A549 (cell line): ENCODE measurements at regions not wholly inside any gene's neighbourhood (a gene's known extent, or its start where the extent isn't known, plus 50 kb on each side); places are given as distances from the start of the nearest gene placed in this dataset.

Experiments used
- ATAC-seq, 2 experiments: fragments of 200-7000 bp in 1 of 2; fragments of >200 bp in 1 of 2; cut with Nextera tagmentation in 1 of 2; cut with Tn5 transposase in 1 of 2; 3 replicates each; pipeline versions ENCODE4 v1.8.0 to v1.9.1; 2018 to 2020; ENCODE audit warnings: mild to moderate bottlenecking in 1 of 2, moderate library complexity in 1 of 2
- CTCF ChIA-PET: fragments of 300-600 bp; sonication (Branson Sonifier 250); formaldehyde crosslinking; extraction: SDS; loops from one replicate; lab custom pipeline; 2021; ENCODE audit warnings: antibody characterized with exemption, inconsistent platforms; lab: Yijun Ruan, JAX
- POLR2A ChIA-PET: fragments of 350-600 bp; formaldehyde crosslinking; extraction: SDS; loops from one replicate; lab custom pipeline; 2021; ENCODE audit warnings: antibody characterized with exemption, inconsistent platforms; lab: Yijun Ruan, JAX
- DNase-seq, 2 experiments: peaks; one replicate each; pipeline versions ENCODE4 v3.0.0 to v3.0.0-alpha.2; 2011 to 2016; ENCODE audit warnings: low read depth in 1 of 2, low spot score in 1 of 2
- FAIRE-seq: peaks from 2 replicates; lab custom pipeline; 2011; peaks lifted over from hg19 to GRCh38; lab: Jason Lieb, UNC
- H3K27ac ChIP-seq, 2 experiments: fragments of >200 bp; sonication (Bioruptor Twin); formaldehyde crosslinking; 3 replicates each; pipeline ENCODE4 v1.5.1; 2016 to 2017
- H3K4me1 ChIP-seq: fragments of >200 bp; sonication (Bioruptor Twin); formaldehyde crosslinking; 3 replicates; pipeline ENCODE4 v1.6.1; 2016
- H3K4me2 ChIP-seq: fragments of >200 bp; sonication (Bioruptor Twin); formaldehyde crosslinking; 3 replicates; pipeline ENCODE4 v1.6.1; 2016
- H3K4me3 ChIP-seq: fragments of >200 bp; sonication (Bioruptor Twin); formaldehyde crosslinking; 3 replicates; pipeline ENCODE4 v1.5.1; 2016
- H3K9me3 ChIP-seq: fragments of >200 bp; sonication (Bioruptor Twin); formaldehyde crosslinking; 3 replicates; pipeline ENCODE4 v1.6.1; 2016
- ATOH8 ChIP-seq: fragments of 250-450 bp; sonication (Bioruptor Pico); IDR thresholded peaks from 2 replicates; pipeline ENCODE4 v1.5.0; 2020; ENCODE audit warnings: low read depth, mild to moderate bottlenecking, moderate library complexity
- CBX8 ChIP-seq: fragments of 200-600 bp; sonication (generic); IDR thresholded peaks from 2 replicates; pipeline ENCODE4 v1.6.1; 2016
- CEBPB ChIP-seq, 2 experiments: fragments of >200 bp in 1 of 2; sonication (Bioruptor Twin) in 1 of 2; formaldehyde crosslinking in 1 of 2; IDR thresholded peaks; 2 replicates each; pipeline ENCODE4 v1.6.1; 2012 to 2016
- CHD4 ChIP-seq: fragments of 200-600 bp; sonication (generic); IDR thresholded peaks from 2 replicates; pipeline ENCODE4 v1.6.1; 2016; ENCODE audit warnings: antibody characterized with exemption, mild to moderate bottlenecking, borderline replicate concordance
- ESRRA ChIP-seq: fragments of 150-350 bp; IDR thresholded peaks from 2 replicates; pipeline ENCODE4 v1.6.1; 2014; ENCODE audit warnings: mild to moderate bottlenecking, low read length, borderline replicate concordance
- FOSB ChIP-seq: fragments of 250-450 bp; sonication (Bioruptor Pico); IDR thresholded peaks from 2 replicates; pipeline ENCODE4 v1.5.0; 2020; ENCODE audit warnings: mild to moderate bottlenecking, moderate library complexity
- FOXS1 ChIP-seq: fragments of 250-450 bp; sonication (Bioruptor Pico); IDR thresholded peaks from 2 replicates; pipeline ENCODE4 v1.5.0; 2020; ENCODE audit warnings: mild to moderate bottlenecking, moderate library complexity
- GATA3 ChIP-seq: IDR thresholded peaks from 2 replicates; pipeline ENCODE4 v1.6.1; 2012; ENCODE audit warnings: borderline replicate concordance
- HEYL ChIP-seq: fragments of 250-450 bp; sonication (Bioruptor Pico); IDR thresholded peaks from 2 replicates; pipeline ENCODE4 v1.8.0; 2021; ENCODE audit warnings: mild to moderate bottlenecking, moderate library complexity
- JUN ChIP-seq, 2 experiments: fragments of >200 bp; sonication (Bioruptor Twin); formaldehyde crosslinking; IDR thresholded peaks; 2 replicates in 1 of 2; 3 replicates in 1 of 2; pipeline ENCODE4 v1.6.1; 2016 to 2017
- JUNB ChIP-seq: fragments of >200 bp; sonication (Bioruptor Twin); formaldehyde crosslinking; IDR thresholded peaks from 2 replicates; pipeline ENCODE4 v1.6.1; 2016
- KDM5A ChIP-seq: fragments of 200-600 bp; sonication (generic); IDR thresholded peaks from 2 replicates; pipeline ENCODE4 v1.6.1; 2016; ENCODE audit warnings: antibody characterized with exemption, mild to moderate bottlenecking
- MAFK ChIP-seq: fragments of 450-650 bp; IDR thresholded peaks from 2 replicates; pipeline ENCODE4 v1.6.1; 2014; ENCODE audit not compliant: partially characterized antibody
- MAZ ChIP-seq: fragments of 150-350 bp; IDR thresholded peaks from 2 replicates; pipeline ENCODE4 v1.6.1; 2014; ENCODE audit warnings: antibody characterized with exemption, low read depth, low read length, borderline replicate concordance
- MYC ChIP-seq: IDR thresholded peaks from 2 replicates; pipeline ENCODE4 v1.6.1; 2012; ENCODE audit warnings: mild to moderate bottlenecking, inconsistent platforms, low read length, improper control_type of control experiment, borderline replicate concordance
- NPAS2 ChIP-seq: fragments of 250-450 bp; sonication (Bioruptor Pico); IDR thresholded peaks from 2 replicates; pipeline ENCODE4 v1.8.0; 2022; ENCODE audit warnings: mild to moderate bottlenecking, moderate library complexity, borderline replicate concordance
- NR3C1 ChIP-seq: fragments of >200 bp; sonication (Bioruptor Twin); formaldehyde crosslinking; IDR thresholded peaks from 3 replicates; pipeline ENCODE4 v1.6.1; 2017
- PBX3 ChIP-seq: IDR thresholded peaks from 2 replicates; pipeline ENCODE4 v1.6.1; 2012
- POLR2A ChIP-seq: IDR thresholded peaks from 2 replicates; pipeline ENCODE4 v1.6.1; 2012; ENCODE audit warnings: mild to moderate bottlenecking, low read length
- RFX5 ChIP-seq: fragments of 450-650 bp; IDR thresholded peaks from 2 replicates; pipeline ENCODE4 v1.7.1; 2014; ENCODE audit warnings: antibody characterized with exemption, mild to moderate bottlenecking, moderate library complexity
- RNF2 ChIP-seq: fragments of 200-600 bp; sonication (generic); IDR thresholded peaks from 2 replicates; pipeline ENCODE4 v1.6.1; 2016; ENCODE audit warnings: low read depth, mild to moderate bottlenecking, antibody characterized with exemption, moderate library complexity, borderline replicate concordance
- SMC3 ChIP-seq: fragments of >200 bp; sonication (Bioruptor Twin); formaldehyde crosslinking; IDR thresholded peaks from 3 replicates; pipeline ENCODE4 v1.6.1; 2018; ENCODE audit warnings: inconsistent platforms
- SREBF2 ChIP-seq: fragments of 450-650 bp; IDR thresholded peaks from 2 replicates; pipeline ENCODE4 v1.6.1; 2014; ENCODE audit warnings: mild to moderate bottlenecking, moderate library complexity
- TP53 ChIP-seq: fragments of 250-450 bp; sonication (Bioruptor Pico); IDR thresholded peaks from 2 replicates; pipeline ENCODE4 v1.5.0; 2021; ENCODE audit warnings: mild to moderate bottlenecking, moderate library complexity
- ZFP36 ChIP-seq: fragments of 450-650 bp; IDR thresholded peaks from 2 replicates; pipeline ENCODE4 v1.6.1; 2014; ENCODE audit warnings: borderline replicate concordance; ENCODE audit not compliant: partially characterized antibody
- WGBS: methylation state at CpG from one replicate; pipeline ENCODE4 v1.1.6; 2017; ENCODE audit errors: missing lambda C conversion rate; 5-methylcytosine and 5-hydroxymethylcytosine counted together
- TF ChIP-seq, protein P1 (sequence below): fragments of >200 bp; sonication (Bioruptor Twin); formaldehyde crosslinking; IDR thresholded peaks from 3 replicates; pipeline ENCODE4 v1.6.1; 2016
- TF ChIP-seq, protein P2 (sequence below): IDR thresholded peaks from 2 replicates; pipeline ENCODE4 v1.6.1; 2012
- TF ChIP-seq, protein P3 (sequence below): fragments of 450-650 bp; IDR thresholded peaks from 2 replicates; pipeline ENCODE4 v1.6.1; 2014; ENCODE audit warnings: antibody characterized with exemption

GRCh38 chr7:153320005-153320404 is 560.5 kb downstream of the ACTR3B start:
- DNase-seq (no peak), ATAC-seq (no peak), FAIRE-seq (no peak)
- no peaks in the 10 kb centered on the region for H3K4me1 ChIP-seq
- no peaks in the 10 kb centered on the region for H3K9me3 ChIP-seq
- no peak overlapping the region for H3K27ac ChIP-seq
- ChIA-PET POLR2A (no interaction called here), CTCF (interaction anchor here (1.0 kb wide), 1 partner anchor 11 kb away, joined by 3 read pairs; no protein-coding TSS in a partner anchor)
- under 1% methylated on average over 4 of the region's 4 CpGs for WGBS
- TF ChIP-seq, protein P1, sequence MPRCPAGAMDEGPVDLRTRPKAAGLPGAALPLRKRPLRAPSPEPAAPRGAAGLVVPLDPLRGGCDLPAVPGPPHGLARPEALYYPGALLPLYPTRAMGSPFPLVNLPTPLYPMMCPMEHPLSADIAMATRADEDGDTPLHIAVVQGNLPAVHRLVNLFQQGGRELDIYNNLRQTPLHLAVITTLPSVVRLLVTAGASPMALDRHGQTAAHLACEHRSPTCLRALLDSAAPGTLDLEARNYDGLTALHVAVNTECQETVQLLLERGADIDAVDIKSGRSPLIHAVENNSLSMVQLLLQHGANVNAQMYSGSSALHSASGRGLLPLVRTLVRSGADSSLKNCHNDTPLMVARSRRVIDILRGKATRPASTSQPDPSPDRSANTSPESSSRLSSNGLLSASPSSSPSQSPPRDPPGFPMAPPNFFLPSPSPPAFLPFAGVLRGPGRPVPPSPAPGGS: no peak
- no peak for TF ChIP-seq NR3C1
- no peak for TF ChIP-seq GATA3
- TF ChIP-seq KDM5A: no peak
- TF ChIP-seq SMC3: no peak
- no peak for TF ChIP-seq RFX5
- no peak for TF ChIP-seq ATOH8 (CRISPR knock-in tag)
- no peak overlapping the region for H3K4me3 ChIP-seq
- H3K4me2 ChIP-seq: no peak overlapping the region

DNA sequence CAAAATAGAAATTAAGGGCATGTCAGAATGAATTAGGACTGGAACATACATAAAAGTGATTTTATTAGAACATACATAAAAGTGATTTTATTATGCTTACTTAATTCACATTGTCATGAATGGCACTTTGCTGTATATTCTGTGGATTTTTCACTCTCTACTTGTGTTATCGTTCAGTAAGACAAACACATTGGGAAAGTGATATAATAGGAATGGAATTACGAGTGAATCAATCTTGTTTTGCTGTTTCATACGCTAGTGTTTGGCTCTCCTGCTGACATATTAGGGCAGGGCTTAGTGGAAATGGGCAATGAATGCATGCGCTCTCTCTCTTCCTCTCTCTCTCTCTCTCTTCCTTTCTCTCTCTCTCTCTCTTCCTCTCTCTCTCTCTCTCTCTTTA is 561.1 kb downstream of the ACTR3B start:
- Histone ChIP-seq H3K27ac (no peak overlapping the region), H3K4me1 (no peaks in the 10 kb centered on the region), H3K4me2 (no peak overlapping the region), H3K4me3 (no peak overlapping the region), H3K9me3 (no peaks in the 10 kb centered on the region)
- ATAC-seq (no peak), FAIRE-seq (no peak), DNase-seq (no peak)
- no peak for TF ChIP-seq HEYL (CRISPR knock-in tag)
- no peak for TF ChIP-seq JUNB
- TF ChIP-seq MAFK: no peak
- TF ChIP-seq, protein P2, sequence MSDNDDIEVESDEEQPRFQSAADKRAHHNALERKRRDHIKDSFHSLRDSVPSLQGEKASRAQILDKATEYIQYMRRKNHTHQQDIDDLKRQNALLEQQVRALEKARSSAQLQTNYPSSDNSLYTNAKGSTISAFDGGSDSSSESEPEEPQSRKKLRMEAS: no peak
- TF ChIP-seq, protein P3, sequence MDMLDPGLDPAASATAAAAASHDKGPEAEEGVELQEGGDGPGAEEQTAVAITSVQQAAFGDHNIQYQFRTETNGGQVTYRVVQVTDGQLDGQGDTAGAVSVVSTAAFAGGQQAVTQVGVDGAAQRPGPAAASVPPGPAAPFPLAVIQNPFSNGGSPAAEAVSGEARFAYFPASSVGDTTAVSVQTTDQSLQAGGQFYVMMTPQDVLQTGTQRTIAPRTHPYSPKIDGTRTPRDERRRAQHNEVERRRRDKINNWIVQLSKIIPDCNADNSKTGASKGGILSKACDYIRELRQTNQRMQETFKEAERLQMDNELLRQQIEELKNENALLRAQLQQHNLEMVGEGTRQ: no peak
- TF ChIP-seq CEBPB (IDR thresholded peaks at IDR 0.05): no peak
- no peak for TF ChIP-seq ESRRA
- WGBS: 26% methylated on average over 4 of the region's 4 CpGs
- ChIA-PET CTCF (interaction anchor here (1.0 kb wide), 1 partner anchor 11 kb away, joined by 3 read pairs; no protein-coding TSS in a partner anchor), POLR2A (no interaction called here)

DNA sequence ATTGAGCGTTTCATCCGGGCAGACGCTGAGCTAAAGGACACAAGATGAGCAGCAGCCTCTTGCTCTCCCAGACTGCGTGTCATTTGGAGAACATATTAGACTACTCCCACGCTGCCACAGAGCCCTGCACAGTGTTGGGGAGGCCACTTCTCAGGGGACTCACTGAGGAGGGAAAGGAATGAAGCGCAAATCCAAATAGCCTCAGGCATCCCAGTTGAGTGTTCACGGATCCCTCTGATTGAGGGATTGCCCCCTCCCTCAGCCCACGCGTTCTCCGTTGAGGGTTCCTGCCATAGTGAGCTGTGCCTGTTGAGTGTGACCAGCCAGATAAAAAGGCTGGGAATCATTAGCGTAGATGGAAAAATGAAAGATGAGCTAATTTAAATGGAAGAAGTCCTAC is 563.4 kb downstream of the ACTR3B start:
- no peak overlapping the region for H3K4me3 ChIP-seq
- no peak for FAIRE-seq
- H3K4me1 ChIP-seq: no peaks in the 10 kb centered on the region
- TF ChIP-seq CBX8: no peak
- TF ChIP-seq PBX3: no peak
- no peak for TF ChIP-seq ZFP36
- TF ChIP-seq MAZ: no peak
- TF ChIP-seq TP53: no peak
- TF ChIP-seq, protein P1: no peak
- no peak for TF ChIP-seq FOSB (CRISPR knock-in tag)
- no peak for TF ChIP-seq FOXS1 (CRISPR knock-in tag)
- TF ChIP-seq HEYL (CRISPR knock-in tag): no peak
- no peak for TF ChIP-seq POLR2A
- TF ChIP-seq CHD4: no peak
- TF ChIP-seq MYC: no peak
- TF ChIP-seq, protein P3: no peak
- TF ChIP-seq CEBPB (IDR thresholded peaks at IDR 0.05): no peak
- TF ChIP-seq MAFK: no peak
- no peak for TF ChIP-seq NPAS2 (CRISPR knock-in tag)
- no peak for TF ChIP-seq JUN (IDR thresholded peaks at IDR 0.05)
- no peak for TF ChIP-seq RFX5
- no peak for TF ChIP-seq SREBF2
- TF ChIP-seq RNF2: no peak
- no peak overlapping the region for H3K4me2 ChIP-seq
- POLR2A ChIA-PET: no interaction called here
- no peak for ATAC-seq
- DNase-seq: no peak
- CTCF ChIA-PET: no interaction called here
- WGBS: 59% methylated on average over 11 of the region's 11 CpGs
- H3K9me3 ChIP-seq: no peaks in the 10 kb centered on the region
- no peak overlapping the region for H3K27ac ChIP-seq
